GM19397 (cell line): ENCODE measurements at regions not wholly inside any gene's neighbourhood (a gene's known extent, or its start where the extent isn't known, plus 50 kb on each side); places are given as distances from the start of the nearest gene placed in this dataset.

Experiments used
- ATAC-seq: cut with Tn5 transposase; IDR thresholded peaks from one replicate; pipeline ENCODE4 v1.9.1; 2021; ENCODE audit warnings: mild to moderate bottlenecking, moderate library complexity; ENCODE audit not compliant: unreplicated experiment

DNA sequence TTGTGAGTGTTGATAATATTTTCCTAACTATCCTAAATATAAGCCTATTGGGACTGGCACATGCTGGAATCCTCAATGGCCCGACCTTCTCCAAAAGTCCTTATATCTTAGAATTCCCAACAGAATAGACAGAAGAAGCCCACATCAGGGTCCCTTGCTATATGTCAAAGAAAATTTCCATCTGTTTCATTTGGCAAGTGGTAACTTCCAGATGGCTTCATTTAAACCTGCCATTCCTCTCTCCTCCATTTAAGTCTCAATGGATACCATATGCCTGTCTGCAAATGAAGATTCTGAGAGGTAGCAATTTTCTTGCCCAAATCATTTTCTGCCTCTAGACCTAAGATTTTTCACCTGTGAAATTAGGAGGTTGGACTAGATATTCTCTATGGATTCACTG, 73.1 kb upstream of the KCNA4 start:
- ATAC-seq: no peak

GRCh38 chr11:30091246-30091645, 74.4 kb upstream of the KCNA4 start:
- ATAC-seq: no peak

- no peak for ATAC-seq
Measured at GRCh38 chr11:30091737-30092136, 74.9 kb upstream of the KCNA4 start.

GRCh38 chr11:30092518-30092917, 75.7 kb upstream of the KCNA4 start:
- ATAC-seq: no peak

DNA sequence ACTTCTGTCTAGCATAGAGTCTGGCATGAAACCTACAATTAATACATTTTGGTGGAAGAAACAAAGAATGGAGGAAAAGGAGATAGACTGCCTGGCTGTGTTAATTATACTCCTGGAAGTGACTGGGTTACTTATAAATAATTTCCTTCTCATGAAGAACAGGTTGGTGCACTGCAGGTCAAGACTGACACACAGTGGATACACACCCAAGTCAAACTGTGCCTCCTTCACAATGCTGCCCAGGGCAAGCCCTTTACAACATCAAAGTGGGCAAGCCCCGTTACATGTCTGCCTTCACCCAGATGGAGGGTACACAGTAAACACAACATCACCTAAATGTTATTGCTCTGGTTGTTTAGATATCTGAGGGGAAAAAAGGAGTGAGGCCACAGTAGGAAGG, 83.7 kb upstream of the KCNA4 start:
- no peak for ATAC-seq

DNA sequence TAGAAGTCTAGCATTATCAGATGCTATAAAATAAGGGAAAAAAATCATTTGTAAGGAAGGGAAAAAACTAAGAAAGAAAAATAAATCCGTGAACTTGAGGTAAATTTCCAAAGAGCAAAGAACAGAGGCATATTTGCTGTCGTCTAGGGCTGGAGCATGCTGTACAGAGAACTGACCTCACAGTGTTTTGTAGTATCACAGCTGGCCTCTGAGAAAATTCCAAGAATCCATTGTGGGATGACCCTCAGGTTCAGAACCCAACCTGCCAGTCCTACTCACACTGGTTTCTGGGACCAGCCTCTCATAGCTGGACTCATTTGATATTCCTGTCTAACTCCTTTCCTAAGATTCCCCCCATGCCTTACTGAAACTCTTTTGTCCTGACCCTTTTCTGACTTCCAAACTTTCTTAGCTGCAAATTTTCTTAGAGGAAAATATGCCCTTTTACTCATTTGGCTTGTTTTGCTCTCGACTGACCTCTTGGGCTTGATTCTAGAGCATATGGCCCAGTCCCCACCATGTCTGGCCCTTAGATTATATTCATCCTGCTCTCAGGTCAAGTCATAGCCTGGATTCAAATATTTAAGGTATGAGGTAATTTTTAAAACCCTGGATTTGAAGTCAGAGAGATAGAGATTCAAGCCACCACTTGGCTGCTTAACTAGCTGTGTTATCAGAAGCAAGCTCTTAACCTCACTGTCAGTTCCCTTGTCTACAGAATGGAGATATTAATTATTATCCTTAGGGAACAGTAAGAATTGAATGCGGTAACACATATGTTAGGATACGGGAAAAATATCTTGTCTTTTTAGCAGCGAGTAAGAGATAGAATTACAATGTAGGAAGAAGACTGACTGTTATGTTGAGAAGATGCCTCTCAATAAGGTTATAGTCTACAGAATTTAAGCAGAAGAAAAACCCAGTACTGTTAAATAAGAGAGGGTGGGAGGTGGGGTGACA, 89.7 kb upstream of the KCNA4 start:
- no peak for ATAC-seq

DNA sequence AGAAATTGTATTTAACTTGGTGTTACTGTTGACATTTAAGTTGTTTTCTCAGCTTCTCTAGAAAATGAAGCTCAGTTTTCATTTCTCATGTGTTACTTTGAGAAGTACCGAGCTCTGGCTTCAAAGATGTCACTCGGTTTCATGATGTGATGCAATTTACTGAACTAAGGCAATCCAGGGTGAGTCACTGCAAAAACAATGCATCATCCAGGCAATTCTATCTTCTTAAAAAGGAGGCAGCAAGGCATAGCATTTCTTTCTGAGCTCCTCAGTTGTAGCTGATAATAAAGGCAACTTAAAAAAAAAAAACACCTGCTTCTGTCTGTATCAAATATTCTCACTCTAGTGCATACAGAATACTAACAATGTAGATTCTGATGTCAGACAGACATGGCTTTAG, 91.1 kb upstream of the KCNA4 start:
- no peak for ATAC-seq

DNA sequence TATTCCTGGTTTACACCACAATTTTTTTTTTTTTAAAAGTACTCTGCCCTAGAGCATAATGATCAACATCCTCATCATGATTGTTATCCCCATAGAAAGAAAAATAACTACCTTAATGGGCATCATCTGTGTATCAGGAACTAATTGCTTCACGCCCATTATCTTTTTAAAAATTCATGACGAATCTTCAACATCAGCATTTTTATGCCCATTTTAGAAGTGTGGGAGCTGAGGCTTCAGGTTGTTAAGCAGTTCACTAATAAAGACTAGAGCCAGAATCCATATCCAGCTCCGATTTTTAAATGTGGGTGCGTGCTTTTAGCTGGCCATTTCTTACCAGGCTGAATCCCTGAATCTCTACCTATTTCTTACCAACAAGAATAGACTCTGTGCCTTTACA, 92.9 kb upstream of the KCNA4 start:
- ATAC-seq: no peak

- ATAC-seq: no peak
Measured at GRCh38 chr11:30110691-30111090, 93.9 kb upstream of the KCNA4 start.

DNA sequence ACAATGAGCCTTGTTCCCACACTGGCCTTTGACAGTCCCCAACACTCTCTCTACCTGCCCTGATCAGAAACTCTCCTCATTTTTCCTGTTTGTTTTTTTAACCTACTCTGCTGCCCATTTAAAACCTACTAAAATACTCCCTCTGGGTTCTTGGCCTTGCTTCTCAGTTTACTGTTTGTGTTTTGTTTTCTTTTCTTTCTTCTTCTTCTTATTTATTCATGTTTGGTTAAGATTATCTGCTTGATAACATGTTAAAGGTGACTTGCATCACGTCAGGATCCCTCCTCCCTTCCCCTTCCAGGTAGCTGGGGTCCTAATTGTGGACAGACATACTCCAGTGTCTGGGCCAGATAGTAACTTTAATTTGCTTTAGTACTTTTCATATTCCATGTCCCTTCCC, 95.0 kb upstream of the KCNA4 start:
- no peak for ATAC-seq

GRCh38 chr11:30113326-30113898, 96.6 kb upstream of the KCNA4 start:
- ATAC-seq: no peak

DNA sequence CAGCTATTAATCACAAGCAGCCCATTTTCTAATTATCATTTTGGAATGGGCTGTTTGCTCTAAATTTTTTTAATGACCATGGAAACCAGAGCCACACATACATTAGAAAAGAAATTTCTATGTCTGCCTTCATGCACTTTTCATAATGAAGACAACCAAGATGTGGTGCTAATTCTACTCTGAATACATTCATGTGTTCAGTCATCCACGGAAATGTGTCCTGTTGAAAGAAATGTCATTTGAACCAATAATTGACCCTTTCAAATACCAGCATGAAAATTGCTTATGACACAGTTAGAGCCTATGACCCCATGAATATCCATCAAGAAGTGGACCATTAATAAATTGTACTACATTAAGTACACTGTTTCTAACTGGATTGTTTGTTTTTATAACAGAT, 99.7 kb upstream of the KCNA4 start:
- ATAC-seq: no peak

DNA sequence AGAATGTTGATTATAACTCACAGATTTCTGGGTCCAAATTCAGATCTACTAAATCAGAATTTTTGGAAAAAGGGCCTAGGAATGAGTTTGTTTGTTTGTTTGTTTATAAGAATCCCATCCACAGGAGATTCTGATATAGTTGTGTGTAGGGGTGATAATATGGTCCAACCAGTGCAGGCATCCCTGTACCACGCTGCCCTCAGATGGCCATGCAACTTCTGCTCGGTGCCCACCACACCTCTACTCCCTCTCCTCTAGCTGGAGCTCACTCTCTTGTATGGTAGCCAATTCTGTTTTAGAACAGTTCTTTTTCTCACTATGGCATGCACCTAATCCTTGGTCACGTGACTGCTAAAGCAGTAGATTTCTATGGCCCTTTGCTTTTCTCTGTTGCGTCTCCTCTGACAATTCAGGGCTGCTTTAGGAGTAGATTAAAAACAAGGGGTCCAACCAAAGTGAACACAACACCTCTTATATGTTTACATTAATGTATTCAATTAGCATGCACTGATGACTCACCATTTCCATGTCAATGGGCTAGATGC, 103.3 kb upstream of the KCNA4 start:
- ATAC-seq: no peak

DNA sequence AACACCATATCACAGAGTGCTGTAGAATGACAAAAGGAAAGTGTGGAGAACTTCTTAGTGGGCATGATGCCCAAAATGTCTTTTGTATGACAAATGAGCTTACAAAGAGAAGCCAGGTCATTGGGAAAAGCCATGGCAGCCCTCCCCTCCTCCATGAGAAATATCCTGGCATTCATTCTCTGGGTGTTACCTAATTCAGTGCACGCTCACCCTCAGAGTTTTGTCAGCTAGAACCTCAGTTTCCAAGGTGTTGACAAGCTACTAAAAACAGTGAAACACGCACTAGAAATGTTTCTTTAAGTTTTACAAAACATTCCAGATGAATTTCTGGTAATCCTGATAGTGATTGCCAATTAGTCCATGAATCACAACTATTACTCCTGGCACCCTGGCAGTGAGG, 105.4 kb upstream of the FSHB start:
- no peak for ATAC-seq

DNA sequence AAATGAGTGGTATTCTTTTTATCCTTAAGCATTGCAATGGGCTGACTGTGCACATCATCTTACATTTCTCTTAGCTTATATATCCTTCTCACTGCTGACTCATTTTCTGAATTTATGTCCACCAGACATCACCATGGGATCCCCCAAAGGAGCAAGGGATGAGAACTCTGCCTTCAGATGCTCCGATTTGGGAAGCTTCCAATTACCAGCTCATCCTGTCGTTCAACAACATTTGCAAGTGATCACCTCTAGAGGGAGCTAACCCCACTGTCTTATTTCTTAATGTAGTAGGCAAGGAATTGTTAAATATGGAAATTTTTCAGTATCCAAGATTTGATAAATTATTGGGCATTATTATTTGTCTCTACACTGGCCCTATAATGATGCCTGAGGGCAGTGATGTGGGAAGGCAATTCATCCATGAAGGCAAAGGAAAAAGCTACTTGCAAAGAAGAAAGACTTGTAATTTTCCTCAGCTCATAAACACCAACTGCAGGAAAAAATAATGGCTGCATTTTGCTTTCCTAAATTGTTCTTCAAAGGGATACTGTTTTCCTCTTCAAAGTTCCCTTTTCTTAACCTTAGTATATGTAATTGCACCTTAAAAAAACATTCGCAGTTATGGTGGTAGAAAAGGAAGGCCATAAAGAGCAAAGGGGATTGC, 102.4 kb upstream of the FSHB start:
- ATAC-seq: no peak

DNA sequence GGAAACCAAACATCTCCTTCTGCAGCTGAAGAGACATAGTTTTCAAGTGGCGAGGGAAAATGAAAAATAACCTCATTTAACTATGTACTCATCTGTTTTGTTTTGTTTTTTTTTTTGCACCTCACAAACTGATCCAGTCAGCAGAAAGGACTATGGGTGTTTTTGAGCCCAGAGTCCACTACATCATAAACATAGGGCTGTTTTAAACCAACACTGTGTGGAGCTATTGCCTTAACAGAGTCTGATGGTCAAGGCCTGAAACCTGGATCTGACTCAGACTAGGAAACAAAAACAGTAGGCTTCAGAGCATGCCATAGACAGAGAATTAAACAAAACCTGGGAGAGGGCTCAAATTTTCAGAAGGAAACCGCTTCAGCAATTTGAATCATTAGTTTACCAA, 99.3 kb upstream of the FSHB start:
- ATAC-seq: no peak

DNA sequence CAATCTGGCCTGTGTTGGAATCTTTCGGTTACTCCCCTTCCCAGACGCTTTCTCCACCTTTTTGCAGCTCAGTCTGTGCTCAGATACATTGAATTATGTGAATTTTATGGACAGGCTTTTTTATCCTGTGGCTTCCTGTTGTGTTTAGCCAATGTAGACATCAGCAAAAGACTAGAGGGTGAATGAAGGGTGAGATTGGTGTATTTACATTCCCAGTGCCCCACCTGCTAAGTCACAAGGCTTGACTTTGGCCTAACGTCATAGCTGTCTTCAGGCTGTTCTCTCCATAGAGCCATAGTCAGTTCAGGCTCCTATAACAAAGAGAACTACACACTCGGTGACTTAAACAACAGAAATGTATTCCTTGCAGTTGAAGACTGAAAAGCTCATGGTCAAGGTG, 97.5 kb upstream of the FSHB start:
- no peak for ATAC-seq

- peak; percentile 79 for ATAC-seq
Measured at GRCh38 chr11:30143098-30143705, 87.6 kb upstream of the FSHB start.

DNA sequence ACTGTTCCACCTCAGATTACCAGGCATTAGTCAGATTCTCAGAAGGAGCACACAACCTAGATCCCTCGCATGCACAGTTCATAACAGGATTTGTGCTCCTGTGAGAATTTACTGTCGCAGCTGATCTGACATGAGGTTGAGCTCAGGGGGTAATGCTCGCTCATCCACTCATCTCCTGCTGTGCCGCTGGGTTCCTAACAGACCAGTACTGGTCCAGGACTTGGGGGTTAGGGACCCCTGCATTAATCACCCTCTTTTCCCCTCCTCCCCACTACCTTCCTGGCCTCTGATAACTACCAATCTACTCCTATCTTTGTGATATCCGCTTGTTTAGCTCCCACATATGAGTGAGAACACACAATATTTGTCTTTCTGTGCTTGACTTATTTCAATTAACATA, 83.5 kb upstream of the FSHB start:
- ATAC-seq: no peak

- no peak for ATAC-seq
Measured at GRCh38 chr11:30149998-30150397, 80.8 kb upstream of the FSHB start.

- ATAC-seq: no peak
Measured at GRCh38 chr11:30150425-30150824, 80.4 kb upstream of the FSHB start.
